HG02759 (cell line): ENCODE measurements at regions not wholly inside any gene's neighbourhood (a gene's known extent, or its start where the extent isn't known, plus 50 kb on each side); places are given as distances from the start of the nearest gene placed in this dataset.
"Not testable (repeated sequence)": the region's sequence is repeated elsewhere in the genome, so short reads cannot be mapped to it uniquely, and the experiment has no call there.

Experiments used
- ATAC-seq: cut with Tn5 transposase; IDR thresholded peaks from one replicate; pipeline ENCODE4 v1.9.1; 2021; ENCODE audit warnings: mild to moderate bottlenecking, moderate library complexity; ENCODE audit not compliant: unreplicated experiment

DNA sequence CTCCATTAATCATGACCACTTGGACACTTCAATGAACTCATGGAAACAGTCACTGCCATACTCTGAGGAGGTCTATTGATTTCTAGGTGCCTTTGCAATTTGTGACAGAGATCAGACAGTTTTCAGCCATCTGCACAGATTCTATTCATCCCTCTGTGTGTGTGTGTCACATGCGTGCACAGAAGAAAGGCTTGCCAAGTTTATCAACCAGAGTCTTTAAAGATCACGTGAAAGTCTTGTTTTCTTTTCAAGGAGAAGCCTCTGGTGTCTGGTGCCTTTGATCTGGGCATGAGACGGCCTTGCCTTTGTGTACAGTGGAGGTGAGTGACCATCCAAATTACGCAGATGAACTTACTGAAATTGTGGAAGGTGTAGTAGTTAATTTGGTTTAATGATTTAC lies 164.2 kb downstream of the VAPA start:
- no peak for ATAC-seq

DNA sequence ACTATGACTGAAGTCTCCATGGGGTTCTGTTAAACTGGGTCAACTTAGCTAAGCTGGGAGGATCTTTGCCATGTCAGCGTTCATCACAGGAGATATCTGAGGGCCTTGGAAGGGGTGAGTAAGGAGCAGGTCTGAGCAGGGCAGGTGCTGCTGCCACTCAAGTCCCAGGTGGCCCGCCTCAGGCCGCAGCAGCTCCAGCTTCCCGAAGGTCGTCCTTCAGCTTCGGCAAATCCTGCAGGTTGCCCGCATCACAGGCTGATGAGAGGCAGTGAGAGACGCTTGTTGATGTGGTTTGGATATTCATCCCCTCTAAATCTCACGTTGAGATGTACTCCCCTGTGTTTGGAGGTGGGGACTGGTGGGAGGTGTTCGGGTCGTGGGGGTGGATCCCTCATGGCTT lies 166.6 kb downstream of the VAPA start:
- no peak for ATAC-seq

GRCh38 chr18:10081492-10081891 lies 167.7 kb downstream of the VAPA start:
- no peak for ATAC-seq

DNA sequence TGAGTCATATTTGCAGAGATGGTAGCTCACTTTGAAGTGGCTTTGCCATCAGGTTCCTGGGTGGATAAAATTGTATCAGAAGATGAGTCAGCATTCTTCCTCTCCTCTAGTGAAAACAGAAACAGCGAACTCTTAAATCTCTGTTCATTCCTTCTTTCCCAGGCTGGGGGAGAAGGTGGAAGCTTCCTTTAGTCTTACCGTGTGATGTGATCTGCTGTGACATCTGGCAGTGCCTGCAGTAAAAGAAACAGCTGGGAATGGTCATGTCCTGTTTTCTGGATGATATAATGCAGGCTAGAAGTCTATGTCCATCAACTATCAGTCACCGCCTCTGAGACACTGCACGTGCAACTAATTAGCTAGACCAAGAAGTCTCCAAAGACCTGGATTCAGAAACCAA lies 171.6 kb downstream of the VAPA start:
- no peak for ATAC-seq

DNA sequence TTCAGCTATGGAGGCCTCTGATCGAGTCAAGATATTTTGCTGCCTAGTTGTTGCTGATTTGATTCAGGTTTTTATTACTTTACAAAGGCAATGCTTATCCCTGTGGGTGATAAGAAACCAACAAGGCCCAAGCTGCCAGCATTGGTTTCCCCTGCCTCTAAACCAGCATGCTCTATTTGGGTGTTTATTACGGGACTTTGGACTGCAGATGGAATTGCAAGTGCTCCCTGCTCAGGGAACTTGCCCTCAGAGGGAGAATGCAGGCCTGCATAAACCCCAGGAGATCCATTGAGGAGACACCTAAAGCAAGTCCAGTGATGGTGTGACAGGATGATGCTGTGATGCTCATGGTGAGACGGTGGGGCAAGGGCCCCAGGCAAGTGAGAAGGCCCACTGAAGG lies 172.1 kb downstream of the VAPA start:
- no peak for ATAC-seq

DNA sequence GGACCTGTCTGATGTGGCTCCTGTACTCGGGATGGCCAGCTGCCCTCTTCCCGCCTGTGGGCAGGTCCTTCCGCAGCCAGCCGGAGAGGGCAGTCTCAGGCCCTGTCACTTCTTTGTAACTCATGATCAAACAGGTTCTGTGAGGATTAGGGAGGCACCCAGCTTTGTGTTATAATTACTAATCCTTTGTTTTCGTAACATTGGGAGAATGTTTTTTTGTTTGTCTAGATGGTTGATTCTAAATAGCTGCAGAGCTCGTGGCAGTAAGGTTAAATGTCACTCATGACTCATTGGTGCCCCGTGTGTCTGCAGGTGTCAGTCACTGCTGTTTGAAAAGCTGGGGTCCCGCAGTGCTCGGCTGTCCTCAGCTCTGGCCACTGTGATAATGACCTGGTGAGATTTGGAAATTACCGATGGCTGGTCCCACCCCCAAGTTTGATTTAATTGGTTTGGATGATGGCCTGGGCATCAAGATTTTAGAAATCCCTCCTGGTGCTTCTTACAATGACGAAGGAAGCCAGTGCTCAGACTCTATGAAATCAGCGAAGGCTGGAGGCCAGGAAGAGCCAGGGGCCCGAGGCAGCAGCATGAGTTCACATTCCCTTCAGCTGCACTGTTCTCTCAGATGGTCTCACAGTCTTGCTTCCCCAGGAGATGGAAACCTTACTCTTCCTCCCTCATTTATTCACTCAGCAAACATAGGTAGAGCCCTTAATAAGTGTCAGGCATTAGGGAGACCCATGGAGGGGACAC lies 172.8 kb downstream of the VAPA start:
- no peak for ATAC-seq

- no peak for ATAC-seq
Measured at GRCh38 chr18:10088734-10089133, 174.9 kb downstream of the VAPA start.

- no peak for ATAC-seq
Measured at GRCh38 chr18:10089881-10090280, 176.1 kb downstream of the VAPA start.

DNA sequence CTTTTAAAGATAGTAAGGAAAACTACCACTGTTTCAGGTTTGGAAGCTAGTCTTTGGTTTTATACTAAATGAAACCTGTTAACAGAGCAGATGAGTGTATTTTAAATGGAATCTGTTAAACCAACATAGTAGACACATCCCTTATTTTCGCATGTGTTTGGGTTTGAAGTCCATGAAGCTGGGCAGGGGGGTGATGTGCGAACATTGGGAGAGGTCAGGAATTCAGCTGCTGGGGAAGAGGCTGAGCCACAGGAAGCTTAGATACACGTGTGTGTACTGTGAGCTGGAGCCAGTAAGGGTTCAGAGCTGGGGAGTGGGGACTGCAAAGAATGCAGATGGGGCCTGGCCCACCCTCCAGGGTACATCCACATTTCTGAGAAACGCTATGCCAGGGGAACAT lies 176.9 kb downstream of the VAPA start:
- no peak for ATAC-seq

DNA sequence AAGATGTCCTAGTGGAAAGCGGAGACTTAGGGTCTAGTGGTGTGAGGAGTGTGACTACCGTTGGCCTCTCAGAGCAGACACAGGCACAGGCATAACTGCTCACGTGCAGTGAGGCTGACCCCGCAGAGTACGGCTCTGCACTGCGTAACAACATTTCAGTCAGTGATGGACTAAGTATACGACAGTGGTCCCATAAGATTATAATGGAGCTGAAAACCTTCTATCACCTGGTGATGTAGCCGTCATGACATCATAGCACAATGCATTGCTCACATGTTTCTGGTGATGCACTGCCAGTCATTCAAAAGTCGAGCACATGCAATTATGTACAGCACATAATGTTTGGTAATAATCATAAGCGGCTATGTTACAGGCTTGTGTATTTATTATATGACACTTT lies 179.6 kb downstream of the VAPA start:
- ATAC-seq: no peak

- ATAC-seq: no peak
Measured at GRCh38 chr18:10094154-10094553, 180.3 kb downstream of the VAPA start.

GRCh38 chr18:10094655-10095054 lies 180.8 kb downstream of the VAPA start:
- ATAC-seq: no peak

- ATAC-seq: no peak
Measured at GRCh38 chr18:10095356-10095755, 181.5 kb downstream of the VAPA start.

DNA sequence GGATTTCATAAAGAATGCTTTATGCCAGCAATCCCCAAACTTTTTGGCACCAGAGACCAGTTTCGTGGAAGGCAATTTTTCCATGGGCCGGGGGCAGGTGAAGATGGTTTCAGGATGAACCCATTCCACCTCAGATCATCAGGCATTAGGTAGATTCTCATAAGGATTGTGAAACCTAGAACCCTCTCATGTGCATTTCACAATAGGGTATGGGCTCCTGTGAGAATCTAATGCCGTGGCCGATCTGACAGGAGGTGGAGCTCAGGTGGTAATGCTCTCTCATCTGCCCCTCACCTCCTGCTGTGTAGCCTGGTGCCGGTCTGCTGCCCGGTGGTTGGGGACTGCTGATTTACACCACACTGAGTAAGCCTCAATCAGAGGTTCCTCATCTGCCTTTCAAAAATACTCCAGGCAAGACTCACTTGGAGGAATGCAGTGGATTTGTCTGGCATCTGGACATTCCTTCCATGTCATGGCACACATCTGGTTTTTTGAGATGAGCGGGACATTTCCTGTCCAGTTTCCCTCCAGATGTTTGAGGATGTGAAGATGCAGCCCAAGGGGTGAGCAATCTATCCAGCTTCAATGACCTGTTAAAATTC lies 185.8 kb downstream of the VAPA start:
- no peak for ATAC-seq

DNA sequence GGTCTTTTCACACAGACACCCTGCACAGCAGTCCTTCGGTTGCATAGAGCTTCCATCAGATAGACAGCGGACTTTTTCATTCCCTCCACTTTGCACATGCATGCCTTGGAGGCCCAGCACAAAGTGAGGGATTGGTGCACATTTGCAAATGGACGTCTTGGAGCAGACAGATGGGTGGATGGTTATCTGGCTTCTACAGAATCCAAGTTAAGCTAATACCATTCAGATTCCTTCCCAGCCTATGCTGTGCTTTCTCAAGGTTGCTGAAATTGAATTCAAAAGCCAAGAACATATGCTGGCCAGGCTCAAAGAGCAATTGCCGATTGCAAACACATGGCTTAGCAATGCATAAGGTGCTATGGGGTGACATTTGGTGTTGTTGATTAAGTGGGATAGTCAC lies 186.4 kb downstream of the VAPA start:
- ATAC-seq: no peak

DNA sequence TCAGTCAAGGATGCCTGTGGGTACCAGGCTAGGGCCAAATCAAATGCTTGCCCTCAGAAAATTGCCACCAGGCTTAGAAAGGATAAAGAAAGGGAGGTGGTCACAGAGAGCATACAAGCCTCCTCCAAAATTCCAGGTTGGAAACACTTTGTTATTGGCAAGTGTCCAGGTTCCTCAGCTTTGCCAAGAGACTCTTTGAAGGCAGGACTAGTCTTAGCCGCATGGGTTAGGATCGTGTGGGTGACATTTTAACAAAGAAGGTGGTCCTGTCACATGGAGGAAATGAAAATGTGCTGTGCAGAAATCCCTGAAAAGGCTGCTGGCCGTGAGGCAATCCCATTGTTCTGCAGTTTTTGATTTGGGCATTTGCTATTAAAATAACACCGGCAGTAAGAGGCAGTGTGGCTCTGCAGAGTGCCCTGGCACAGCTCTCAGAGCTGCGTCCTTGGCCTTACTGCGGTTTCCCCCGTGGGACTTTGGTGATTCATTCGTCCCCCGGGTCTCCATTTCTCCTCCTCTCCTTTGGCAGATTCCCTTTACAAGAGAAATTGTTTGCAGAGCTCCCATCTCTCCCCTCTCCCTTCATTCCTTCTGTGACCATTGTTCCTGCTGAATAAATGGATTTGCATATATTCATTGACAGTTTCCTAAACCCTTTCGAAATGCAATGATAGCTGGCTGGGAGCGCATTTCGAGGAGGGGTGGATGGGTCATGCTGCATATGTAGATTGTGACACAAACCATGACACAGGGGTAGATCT lies 187.3 kb downstream of the VAPA start:
- no peak for ATAC-seq

DNA sequence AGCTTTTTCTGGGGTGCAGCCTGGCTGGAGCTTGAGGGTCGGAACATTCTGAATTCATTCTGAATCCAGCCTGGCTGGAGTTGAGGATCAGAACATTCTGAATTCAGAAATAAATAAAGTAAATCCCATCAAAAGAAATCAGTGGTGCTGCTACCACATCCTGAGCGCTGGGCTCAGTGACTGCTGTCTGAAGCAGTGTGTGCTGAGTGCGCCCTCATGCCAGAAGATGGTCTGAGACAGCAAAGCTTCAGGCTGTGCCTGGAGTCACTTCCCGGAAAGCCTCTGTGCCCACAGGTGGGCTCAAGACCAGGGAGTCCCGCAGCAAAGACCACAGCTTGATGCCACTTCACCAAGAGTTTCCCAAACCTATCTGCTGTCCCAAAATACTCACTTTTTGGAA lies 187.9 kb downstream of the VAPA start:
- no peak for ATAC-seq

- not testable (repeated sequence) for ATAC-seq
Measured at GRCh38 chr18:10105118-10105517, 191.3 kb downstream of the VAPA start.

- ATAC-seq: no peak
Measured at GRCh38 chr18:10111191-10111590, 197.4 kb downstream of the VAPA start.

DNA sequence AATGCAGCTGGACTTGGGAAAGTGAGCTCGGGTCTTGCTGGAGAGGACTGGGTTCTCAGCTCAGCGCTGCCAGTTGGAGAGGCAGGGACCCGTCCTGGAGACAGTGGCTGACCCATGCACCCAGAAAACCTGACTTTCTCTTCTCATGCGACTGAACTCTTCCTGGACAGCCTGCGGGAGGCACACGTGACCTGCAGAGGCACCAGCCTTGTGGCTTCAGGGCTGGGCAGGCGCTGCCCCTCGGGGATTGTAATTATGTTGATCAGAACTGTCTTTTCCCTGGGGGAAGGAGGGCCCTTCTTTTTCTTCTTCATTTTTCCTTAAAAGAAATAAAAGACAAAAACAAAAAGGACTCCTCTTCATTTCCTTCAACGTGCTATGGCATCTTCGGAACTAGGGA lies 198.1 kb downstream of the VAPA start:
- no peak for ATAC-seq

GRCh38 chr18:10113121-10114022 lies 199.6 kb downstream of the VAPA start:
- ATAC-seq: no peak
